ENCODE measurements at regions not wholly inside any gene's neighbourhood (a gene's known extent, or its start where the extent isn't known, plus 50 kb on each side); places are given as distances from the start of the nearest gene placed in this dataset.

GRCh38 chr6:153840039-153840850 lies 198.8 kb upstream of the OPRM1 start:
- no peak for DNase-seq (ENCODE audit: low read depth)
- H3K4me3 ChIP-seq (ENCODE audit: low read length), result no peak overlapping the region
- TF ChIP-seq CTCF (conservative IDR thresholded peaks at IDR 0.05; ENCODE audit: low read length), result no peak

DNA sequence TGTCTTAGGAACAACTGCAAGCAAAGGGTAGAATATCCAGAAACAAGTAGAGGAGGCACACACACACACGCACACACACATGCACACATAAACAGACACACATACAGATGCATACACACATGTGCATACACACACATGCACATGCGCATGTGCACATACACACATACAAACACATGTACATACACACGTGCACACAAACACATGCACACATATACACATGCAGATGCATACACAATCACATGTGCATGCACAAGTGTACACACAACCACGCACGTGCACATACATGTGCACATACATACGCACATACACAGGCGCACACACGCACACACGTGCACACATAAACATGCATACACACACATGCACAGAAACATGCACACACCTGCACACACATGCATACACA lies 206.5 kb upstream of the OPRM1 start:
- DNase-seq (ENCODE audit: low read depth), result no peak
- no peak for TF ChIP-seq CTCF (conservative IDR thresholded peaks at IDR 0.05; ENCODE audit: low read length)
- H3K4me3 ChIP-seq (ENCODE audit: low read length), result no peak overlapping the region

- no peak for DNase-seq (ENCODE audit: low read depth)
- no peak overlapping the region for H3K4me3 ChIP-seq (ENCODE audit: low read length)
- no peak for TF ChIP-seq CTCF (conservative IDR thresholded peaks at IDR 0.05; ENCODE audit: low read length)
Measured at GRCh38 chr6:153831350-153832078, 207.5 kb upstream of the OPRM1 start.

DNA sequence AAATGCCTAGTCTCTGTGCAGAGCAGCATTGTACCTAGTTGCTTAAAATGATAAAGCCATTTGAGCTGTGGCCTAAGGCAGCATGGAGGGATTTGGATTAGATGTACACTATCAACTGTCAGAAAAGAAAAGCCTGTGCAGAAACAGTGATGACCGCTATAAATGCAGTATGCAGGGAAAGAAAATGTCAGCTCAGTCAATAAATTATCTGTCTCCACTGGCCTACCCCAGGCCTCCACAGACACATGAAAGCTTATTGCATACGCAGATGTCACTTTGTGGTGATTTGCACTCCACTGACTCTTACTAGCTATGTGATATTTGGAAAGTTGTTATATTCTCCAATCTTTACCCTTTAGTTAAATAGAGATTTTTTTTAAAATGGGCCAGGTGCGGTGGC lies 221.9 kb upstream of the OPRM1 start:
- no peak overlapping the region for H3K4me3 ChIP-seq (ENCODE audit: low read length)
- DNase-seq (ENCODE audit: low read depth), result no peak
- TF ChIP-seq CTCF (conservative IDR thresholded peaks at IDR 0.05; ENCODE audit: low read length), result no peak

- H3K4me3 ChIP-seq (ENCODE audit: low read length), result no peak overlapping the region
- TF ChIP-seq CTCF (conservative IDR thresholded peaks at IDR 0.05; ENCODE audit: low read length), result no peak
- DNase-seq (ENCODE audit: low read depth), result no peak
Measured at GRCh38 chr6:153816366-153816765, 222.7 kb upstream of the OPRM1 start.

- H3K4me3 ChIP-seq (ENCODE audit: low read length), result no peak overlapping the region
- no peak for DNase-seq (ENCODE audit: low read depth)
- TF ChIP-seq CTCF (conservative IDR thresholded peaks at IDR 0.05; ENCODE audit: low read length), result no peak
Measured at GRCh38 chr6:153814136-153814535, 224.9 kb upstream of the OPRM1 start.

Measured in AG10803 (cell line).